Body of pancreas (tissue), 4 donors: ENCODE measurements at regions not wholly inside any gene's neighbourhood (a gene's known extent, or its start where the extent isn't known, plus 50 kb on each side); places are given as distances from the start of the nearest gene placed in this dataset.

Experiments used
- POLR2A ChIP-seq, 3 donors: fragments of 450-650 bp; IDR thresholded peaks; one replicate each; pipeline ENCODE4 v1.6.1; 2016; ENCODE audit warnings: antibody characterized with exemption in 3 of 3, mild to moderate bottlenecking in 2 of 3
- TF ChIP-seq, protein P1 (sequence below), 7 experiments: fragments of 450-650 bp in 4 of 7; fragments of 200-600 bp in 3 of 7; sonication (generic) in 3 of 7; IDR thresholded peaks; one replicate each; pipeline ENCODE4 v1.5.1; 2016 to 2019; ENCODE audit warnings: antibody characterized with exemption in 7 of 7

DNA sequence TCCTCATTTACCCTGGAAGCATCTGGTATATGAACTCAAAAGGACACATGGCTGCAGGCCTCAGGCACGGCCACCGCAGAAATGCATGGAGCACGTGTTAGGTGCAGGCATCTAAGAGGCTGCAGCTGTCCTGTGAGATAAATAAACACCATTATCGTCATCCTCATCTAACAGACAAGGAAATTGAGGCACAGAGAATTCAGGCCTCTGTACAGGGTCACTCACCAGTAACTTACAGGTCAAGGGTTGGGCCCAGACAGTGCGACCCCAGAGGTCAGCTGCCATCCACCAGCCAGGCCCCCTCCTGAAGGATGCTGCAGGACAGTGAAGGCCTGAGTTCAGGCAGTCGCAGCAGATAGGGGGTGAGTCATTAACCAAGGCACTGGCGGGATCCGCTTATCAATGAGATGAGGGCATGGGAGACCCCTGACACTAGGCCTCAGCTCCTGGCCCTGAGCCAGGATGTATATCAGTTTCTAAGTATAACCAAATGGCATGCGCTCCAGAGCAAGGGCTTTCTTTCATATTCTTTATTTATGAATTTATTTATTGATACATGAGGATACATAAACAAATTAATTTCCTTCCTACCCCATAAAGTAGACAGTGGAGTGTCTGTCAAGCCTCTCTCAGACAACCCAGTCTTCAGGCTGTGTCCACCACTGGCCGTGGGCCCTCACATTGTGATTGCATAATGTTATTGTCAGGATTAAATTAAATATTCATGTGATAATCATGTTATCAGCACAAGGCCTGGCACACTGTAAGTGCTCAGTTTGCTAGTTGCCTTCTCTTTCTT is 316.9 kb downstream of the QKI start:
- TF ChIP-seq, protein P1, sequence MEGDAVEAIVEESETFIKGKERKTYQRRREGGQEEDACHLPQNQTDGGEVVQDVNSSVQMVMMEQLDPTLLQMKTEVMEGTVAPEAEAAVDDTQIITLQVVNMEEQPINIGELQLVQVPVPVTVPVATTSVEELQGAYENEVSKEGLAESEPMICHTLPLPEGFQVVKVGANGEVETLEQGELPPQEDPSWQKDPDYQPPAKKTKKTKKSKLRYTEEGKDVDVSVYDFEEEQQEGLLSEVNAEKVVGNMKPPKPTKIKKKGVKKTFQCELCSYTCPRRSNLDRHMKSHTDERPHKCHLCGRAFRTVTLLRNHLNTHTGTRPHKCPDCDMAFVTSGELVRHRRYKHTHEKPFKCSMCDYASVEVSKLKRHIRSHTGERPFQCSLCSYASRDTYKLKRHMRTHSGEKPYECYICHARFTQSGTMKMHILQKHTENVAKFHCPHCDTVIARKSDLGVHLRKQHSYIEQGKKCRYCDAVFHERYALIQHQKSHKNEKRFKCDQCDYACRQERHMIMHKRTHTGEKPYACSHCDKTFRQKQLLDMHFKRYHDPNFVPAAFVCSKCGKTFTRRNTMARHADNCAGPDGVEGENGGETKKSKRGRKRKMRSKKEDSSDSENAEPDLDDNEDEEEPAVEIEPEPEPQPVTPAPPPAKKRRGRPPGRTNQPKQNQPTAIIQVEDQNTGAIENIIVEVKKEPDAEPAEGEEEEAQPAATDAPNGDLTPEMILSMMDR (IDR thresholded peaks at IDR 0.05) = no peak
- TF ChIP-seq POLR2A (IDR thresholded peaks at IDR 0.05) = no peak
